Activated CD4-positive, alpha-beta T cell treated with anti-CD3 and anti-CD28 coated beads, Interleukin-2, amount 10 ng/mL, durations not matched to agents 7 days and 5 days (primary cell): ENCODE measurements at regions not wholly inside any gene's neighbourhood (a gene's known extent, or its start where the extent isn't known, plus 50 kb on each side); places are given as distances from the start of the nearest gene placed in this dataset.

ENCODE experiments used
- CTCF ChIA-PET: fragments of 350-600 bp; sonication (Branson Sonifier 250); formaldehyde crosslinking; loops from one replicate; lab custom pipeline; 2021; ENCODE audit warnings: antibody characterized with exemption; lab: Charles Lee
- POLR2A ChIA-PET: fragments of 350-600 bp; sonication (Branson Sonifier 250); formaldehyde crosslinking; loops from one replicate; lab custom pipeline; 2021; ENCODE audit warnings: antibody characterized with exemption; lab: Charles Lee
- DNase-seq: peaks from one replicate; pipeline ENCODE4 v3.0.0-alpha.2; 2020
- H3K27ac Mint-ChIP-seq: one replicate; pipeline ENCODE4 v1.8.0; 2021; ENCODE audit warnings: mild to moderate bottlenecking, moderate library complexity, mixed read lengths
- H3K27me3 Mint-ChIP-seq: one replicate; pipeline ENCODE4 v1.8.0; 2021; ENCODE audit warnings: mixed read lengths
- H3K36me3 Mint-ChIP-seq: one replicate; pipeline ENCODE4 v1.8.0; 2021; ENCODE audit warnings: low read depth, mixed read lengths
- H3K4me1 Mint-ChIP-seq: one replicate; pipeline ENCODE4 v1.8.0; 2021; ENCODE audit warnings: mixed read lengths
- H3K4me3 Mint-ChIP-seq: one replicate; pipeline ENCODE4 v1.8.0; 2021; ENCODE audit warnings: mild to moderate bottlenecking, moderate library complexity, mixed read lengths
- H3K9me3 Mint-ChIP-seq: one replicate; pipeline ENCODE4 v1.8.0; 2021; ENCODE audit warnings: mixed read lengths

DNA sequence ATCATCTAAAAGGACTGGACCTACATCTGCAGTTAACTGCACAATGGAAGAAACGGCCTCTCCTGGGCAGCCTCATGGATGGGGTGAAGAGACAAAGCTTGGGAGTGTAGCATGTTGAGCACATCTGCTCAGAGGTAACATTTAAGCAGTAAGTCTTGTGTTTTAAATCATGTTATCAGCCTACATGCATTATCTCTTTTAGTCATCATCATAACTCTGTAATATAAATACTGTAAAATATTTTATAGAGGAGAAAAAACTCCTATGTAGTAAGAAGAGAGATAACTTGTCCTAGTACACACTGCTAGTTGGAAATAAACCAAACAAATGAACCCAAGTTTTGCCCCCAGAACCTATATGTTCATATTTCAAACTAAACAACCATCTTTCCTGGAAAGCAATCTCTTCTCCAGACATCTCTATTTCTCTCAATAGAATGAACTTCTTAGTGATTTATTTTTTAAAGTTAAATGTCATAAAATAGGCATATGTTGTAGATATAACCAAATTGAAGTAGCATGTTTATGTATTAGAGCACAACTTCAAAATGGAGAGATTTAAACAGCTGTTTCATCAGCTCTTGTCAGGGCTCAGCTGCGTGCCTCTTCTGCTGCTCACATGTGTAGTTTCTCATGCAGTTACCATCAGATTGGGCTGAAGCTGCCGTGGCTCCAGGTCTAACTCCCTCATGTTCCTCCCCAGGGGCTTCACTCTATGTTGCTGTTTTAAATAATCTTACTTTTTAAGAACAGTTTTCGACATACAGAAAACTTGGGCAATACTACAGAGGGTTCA, 581.8 kb upstream of the ZFP42 start:
- DNase-seq, result no peak
- no peaks in the 10 kb centered on the region for H3K27me3 Mint-ChIP-seq
- no peaks in the 10 kb centered on the region for H3K9me3 Mint-ChIP-seq
- POLR2A ChIA-PET, result no interaction called here
- CTCF ChIA-PET, result no interaction called here
- no peaks in the 10 kb centered on the region for H3K36me3 Mint-ChIP-seq
- no peak overlapping the region for H3K27ac Mint-ChIP-seq
- H3K4me1 Mint-ChIP-seq, result no peaks in the 10 kb centered on the region
- H3K4me3 Mint-ChIP-seq, result no peak overlapping the region

- ChIA-PET CTCF (no interaction called here), POLR2A (no interaction called here)
- no peaks in the 10 kb centered on the region for H3K36me3 Mint-ChIP-seq
- H3K27me3 Mint-ChIP-seq, result no peaks in the 10 kb centered on the region
- no peak overlapping the region for H3K4me3 Mint-ChIP-seq
- H3K9me3 Mint-ChIP-seq, result peaks cover 3% of the 10 kb centered on the region
- DNase-seq, result no peak
- H3K27ac Mint-ChIP-seq, result no peak overlapping the region
- no peaks in the 10 kb centered on the region for H3K4me1 Mint-ChIP-seq
Observed at GRCh38 chr4:187414716-187415115, 580.9 kb upstream of the ZFP42 start.

DNA sequence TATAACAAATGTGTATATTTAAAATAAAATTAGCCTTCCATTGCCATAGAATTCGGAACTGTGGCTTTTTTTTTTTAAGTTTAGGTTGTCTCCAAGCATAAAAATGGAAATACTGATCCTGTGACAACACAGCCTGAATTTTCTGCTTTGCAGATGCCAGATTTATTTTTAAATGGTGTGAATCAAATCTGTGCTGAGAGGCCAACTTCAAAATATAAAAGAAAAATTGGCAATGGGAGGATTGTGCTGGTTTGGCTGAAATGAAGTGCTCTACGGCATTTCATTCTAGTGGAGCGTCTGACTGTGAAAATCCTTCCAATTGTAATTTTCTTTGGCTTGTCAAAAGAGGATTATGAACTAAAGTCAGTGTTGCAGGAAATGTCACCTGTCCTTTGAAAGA, 580.3 kb upstream of the ZFP42 start:
- POLR2A ChIA-PET, result no interaction called here
- H3K27me3 Mint-ChIP-seq, result no peaks in the 10 kb centered on the region
- H3K9me3 Mint-ChIP-seq, result peaks cover 3% of the 10 kb centered on the region
- H3K36me3 Mint-ChIP-seq, result no peaks in the 10 kb centered on the region
- no peak overlapping the region for H3K27ac Mint-ChIP-seq
- no peaks in the 10 kb centered on the region for H3K4me1 Mint-ChIP-seq
- CTCF ChIA-PET, result no interaction called here
- no peak for DNase-seq
- H3K4me3 Mint-ChIP-seq, result no peak overlapping the region

DNA sequence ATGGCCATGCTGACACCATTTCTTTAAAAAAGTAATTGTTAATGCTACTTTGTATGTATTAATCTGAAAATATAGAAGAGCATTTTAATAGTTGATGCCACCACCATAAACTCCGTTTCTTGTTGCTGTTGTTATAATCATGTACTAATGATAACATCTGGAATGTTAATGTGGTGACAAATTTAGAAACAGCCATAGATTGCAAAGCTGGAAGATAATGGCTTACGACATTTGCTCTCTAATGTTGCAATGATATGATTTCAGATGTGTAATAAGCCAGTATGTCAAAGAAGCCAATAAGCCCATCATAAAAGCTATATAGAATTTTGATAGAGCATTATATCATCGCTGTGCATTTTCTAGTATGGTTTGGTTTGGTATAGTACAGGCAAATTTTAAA, 579.4 kb upstream of the ZFP42 start:
- no peak overlapping the region for H3K4me3 Mint-ChIP-seq
- no peak overlapping the region for H3K27ac Mint-ChIP-seq
- DNase-seq, result no peak
- ChIA-PET CTCF (no interaction called here), POLR2A (no interaction called here)
- no peaks in the 10 kb centered on the region for H3K27me3 Mint-ChIP-seq
- peaks cover 3% of the 10 kb centered on the region for H3K9me3 Mint-ChIP-seq
- H3K36me3 Mint-ChIP-seq, result no peaks in the 10 kb centered on the region
- no peaks in the 10 kb centered on the region for H3K4me1 Mint-ChIP-seq

- Mint-ChIP-seq H3K4me1 (no peaks in the 10 kb centered on the region), H3K27me3 (no peaks in the 10 kb centered on the region), H3K27ac (no peak overlapping the region), H3K9me3 (peaks cover 4% of the 10 kb centered on the region), H3K36me3 (no peaks in the 10 kb centered on the region), H3K4me3 (no peak overlapping the region)
- no peak for DNase-seq
- ChIA-PET CTCF (no interaction called here), POLR2A (no interaction called here)
Observed at GRCh38 chr4:187417721-187418120, 577.9 kb upstream of the ZFP42 start.

DNA sequence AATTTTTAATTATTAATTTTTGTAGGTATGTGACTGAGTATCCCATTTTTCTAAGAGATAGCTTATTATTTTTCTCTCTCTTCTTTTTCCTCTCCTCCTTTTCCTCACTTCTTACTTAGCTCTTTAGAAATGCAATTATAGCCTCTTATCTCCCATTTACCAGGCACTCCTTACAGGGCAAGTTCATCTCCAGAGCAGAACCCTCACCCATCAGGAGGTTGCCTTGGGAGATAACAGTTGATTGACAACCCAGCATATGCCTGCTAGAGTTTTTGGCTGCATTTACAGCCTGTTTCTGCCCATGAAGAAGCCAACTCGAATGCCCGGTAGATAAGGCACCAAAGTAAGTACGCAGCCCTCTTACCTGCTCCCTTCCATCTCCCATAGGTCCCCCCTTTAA, 572.9 kb upstream of the ZFP42 start:
- no peak overlapping the region for H3K4me3 Mint-ChIP-seq
- peaks cover 7% of the 10 kb centered on the region for H3K9me3 Mint-ChIP-seq
- CTCF ChIA-PET, result no interaction called here
- no peaks in the 10 kb centered on the region for H3K27me3 Mint-ChIP-seq
- DNase-seq, result no peak
- H3K36me3 Mint-ChIP-seq, result no peaks in the 10 kb centered on the region
- H3K4me1 Mint-ChIP-seq, result no peaks in the 10 kb centered on the region
- POLR2A ChIA-PET, result no interaction called here
- H3K27ac Mint-ChIP-seq, result no peak overlapping the region

GRCh38 chr4:187424636-187425035, 570.9 kb upstream of the ZFP42 start:
- H3K27ac Mint-ChIP-seq, result no peak overlapping the region
- CTCF ChIA-PET, result no interaction called here
- no peaks in the 10 kb centered on the region for H3K27me3 Mint-ChIP-seq
- no peak overlapping the region for H3K4me3 Mint-ChIP-seq
- H3K36me3 Mint-ChIP-seq, result no peaks in the 10 kb centered on the region
- no peaks in the 10 kb centered on the region for H3K4me1 Mint-ChIP-seq
- no peak for DNase-seq
- POLR2A ChIA-PET, result no interaction called here
- H3K9me3 Mint-ChIP-seq, result peaks cover 8% of the 10 kb centered on the region

- DNase-seq, result no peak
- Mint-ChIP-seq H3K36me3 (no peaks in the 10 kb centered on the region), H3K9me3 (peaks cover 15% of the 10 kb centered on the region), H3K4me3 (no peak overlapping the region), H3K27ac (no peak overlapping the region), H3K4me1 (no peaks in the 10 kb centered on the region), H3K27me3 (no peaks in the 10 kb centered on the region)
- ChIA-PET POLR2A (no interaction called here), CTCF (no interaction called here)
Observed at GRCh38 chr4:187426511-187426910, 569.1 kb upstream of the ZFP42 start.

DNA sequence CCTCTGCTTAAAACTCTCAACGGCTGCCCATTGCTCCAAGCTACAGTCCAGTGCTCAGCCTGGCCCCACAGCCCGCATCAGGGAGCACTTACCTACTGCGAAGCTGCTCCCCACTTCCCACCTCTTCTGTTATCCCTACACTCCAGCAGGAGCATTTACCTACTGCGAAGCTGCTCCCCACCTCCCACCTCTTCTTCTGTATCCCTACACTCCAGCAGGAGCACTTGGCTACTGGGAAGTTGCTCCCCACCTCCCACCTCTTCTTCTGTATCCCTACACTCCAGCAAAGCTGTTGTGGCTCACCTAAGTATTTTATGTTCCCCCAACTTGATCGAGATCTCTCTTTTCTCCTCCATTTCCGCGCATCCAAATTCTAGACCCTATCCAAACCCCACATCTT, 563.3 kb upstream of the ZFP42 start:
- Mint-ChIP-seq H3K4me1 (no peaks in the 10 kb centered on the region), H3K9me3 (peaks cover 20% of the 10 kb centered on the region), H3K4me3 (no peak overlapping the region), H3K36me3 (no peaks in the 10 kb centered on the region), H3K27ac (no peak overlapping the region), H3K27me3 (no peaks in the 10 kb centered on the region)
- ChIA-PET CTCF (no interaction called here), POLR2A (no interaction called here)
- no peak for DNase-seq

- Mint-ChIP-seq H3K4me3 (no peak overlapping the region), H3K9me3 (peaks cover 18% of the 10 kb centered on the region), H3K27ac (no peak overlapping the region), H3K4me1 (no peaks in the 10 kb centered on the region), H3K36me3 (no peaks in the 10 kb centered on the region), H3K27me3 (no peaks in the 10 kb centered on the region)
- ChIA-PET CTCF (no interaction called here), POLR2A (no interaction called here)
- DNase-seq, result no peak
Observed at GRCh38 chr4:187433141-187433540, 562.4 kb upstream of the ZFP42 start.

DNA sequence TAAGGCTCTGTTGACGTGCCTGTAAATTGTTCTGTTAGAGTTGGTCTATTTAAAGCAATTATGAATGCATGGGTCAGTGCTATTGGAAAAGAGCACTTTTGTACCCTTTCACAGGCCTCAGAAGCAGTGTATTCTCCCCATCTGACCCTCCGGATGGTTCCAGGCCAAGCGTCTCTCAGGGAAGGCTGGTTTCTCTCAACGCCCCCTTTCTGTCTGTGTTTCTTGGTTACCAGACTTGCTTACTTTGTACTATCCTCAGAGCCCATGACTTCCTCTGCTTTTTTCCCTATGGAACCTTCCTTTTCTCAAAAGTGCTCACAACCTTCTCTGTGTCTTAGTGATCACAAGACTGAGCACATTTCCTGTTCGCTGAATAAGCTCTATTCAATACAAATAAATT, 559.3 kb upstream of the ZFP42 start:
- no peaks in the 10 kb centered on the region for H3K4me1 Mint-ChIP-seq
- H3K36me3 Mint-ChIP-seq, result no peaks in the 10 kb centered on the region
- H3K27ac Mint-ChIP-seq, result no peak overlapping the region
- CTCF ChIA-PET, result no interaction called here
- no peak overlapping the region for H3K4me3 Mint-ChIP-seq
- H3K27me3 Mint-ChIP-seq, result no peaks in the 10 kb centered on the region
- DNase-seq, result no peak
- POLR2A ChIA-PET, result no interaction called here
- H3K9me3 Mint-ChIP-seq, result peaks cover 12% of the 10 kb centered on the region

DNA sequence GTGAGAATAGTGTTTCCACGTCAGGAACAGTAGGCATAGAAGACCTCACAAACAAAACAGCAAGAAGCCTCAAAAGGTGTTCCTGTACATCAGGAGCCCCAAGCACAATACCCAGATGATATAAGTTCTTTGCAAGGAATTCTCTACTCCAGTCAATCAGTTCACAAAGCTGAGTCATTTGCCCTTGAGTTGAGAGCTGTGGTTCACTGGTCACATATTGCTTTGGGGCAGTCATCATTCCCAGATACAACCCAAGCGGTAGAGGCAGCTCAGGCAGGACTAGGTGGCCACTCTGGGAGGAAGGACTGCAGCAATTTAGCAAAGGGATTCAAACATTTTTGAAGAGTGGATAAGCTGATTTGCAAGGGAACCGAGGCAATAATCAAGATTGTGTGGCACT, 551.5 kb upstream of the ZFP42 start:
- ChIA-PET POLR2A (no interaction called here), CTCF (no interaction called here)
- Mint-ChIP-seq H3K9me3 (peaks cover 9% of the 10 kb centered on the region), H3K27me3 (no peaks in the 10 kb centered on the region), H3K27ac (no peak overlapping the region), H3K4me3 (no peak overlapping the region), H3K36me3 (no peaks in the 10 kb centered on the region), H3K4me1 (no peaks in the 10 kb centered on the region)
- no peak for DNase-seq

DNA sequence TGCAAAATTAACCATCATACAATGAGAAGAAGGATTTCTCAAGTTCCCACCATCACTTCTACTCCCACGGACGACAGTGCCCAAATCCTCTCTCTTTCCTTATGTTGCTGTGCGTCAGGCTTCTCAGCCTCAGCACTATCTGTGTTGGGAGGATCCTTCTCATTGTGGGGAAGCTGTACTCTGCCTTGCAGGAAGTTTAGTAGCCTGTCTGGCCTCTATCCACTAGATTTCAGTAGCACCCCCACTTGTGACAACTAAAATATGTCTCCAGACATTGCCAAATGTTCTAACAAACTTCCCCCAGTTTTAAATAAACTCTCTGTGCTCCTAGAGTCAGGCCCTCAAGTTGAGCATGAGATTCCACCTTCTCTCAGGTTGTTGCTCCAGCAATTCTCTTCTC, 545.9 kb upstream of the ZFP42 start:
- no peak for DNase-seq
- ChIA-PET CTCF (no interaction called here), POLR2A (no interaction called here)
- Mint-ChIP-seq H3K36me3 (no peaks in the 10 kb centered on the region), H3K4me3 (no peak overlapping the region), H3K4me1 (no peaks in the 10 kb centered on the region), H3K27ac (no peak overlapping the region), H3K27me3 (no peaks in the 10 kb centered on the region), H3K9me3 (peaks cover 5% of the 10 kb centered on the region)

GRCh38 chr4:187451776-187452175, 543.8 kb upstream of the ZFP42 start:
- no peak for DNase-seq
- H3K4me3 Mint-ChIP-seq, result no peak overlapping the region
- H3K27ac Mint-ChIP-seq, result no peak overlapping the region
- H3K9me3 Mint-ChIP-seq, result peaks cover 2% of the 10 kb centered on the region
- H3K4me1 Mint-ChIP-seq, result no peaks in the 10 kb centered on the region
- no peaks in the 10 kb centered on the region for H3K27me3 Mint-ChIP-seq
- ChIA-PET CTCF (no interaction called here), POLR2A (no interaction called here)
- H3K36me3 Mint-ChIP-seq, result no peaks in the 10 kb centered on the region
